Endothelial cell of umbilical vein (primary cell): ENCODE measurements at regions not wholly inside any gene's neighbourhood (a gene's known extent, or its start where the extent isn't known, plus 50 kb on each side); places are given as distances from the start of the nearest gene placed in this dataset.

Experiments
- BruUV-seq: library from RNA; stranded (reverse); fragments of 400-500 nt; replicated peaks from 2 replicates; lab custom pipeline; 2021; lab: Mats Ljungman, UMichigan
- CTCF ChIA-PET: fragments of 300-600, 350-600 bp; sonication (Branson Sonifier 250); formaldehyde crosslinking; loops from one replicate; lab custom pipeline; 2021; ENCODE audit warnings: antibody characterized with exemption, inconsistent platforms; lab: Charles Lee
- POLR2A ChIA-PET: fragments of 300-600, 350-600 bp; sonication (Branson Sonifier 250); formaldehyde crosslinking; loops from one replicate; lab custom pipeline; 2021; ENCODE audit warnings: antibody characterized with exemption, inconsistent platforms; lab: Charles Lee
- DNase-seq: peaks from one replicate; pipeline ENCODE4 v3.0.0-alpha.2; 2011; ENCODE audit warnings: low read depth, low spot score
- FAIRE-seq: peaks from 2 replicates; lab custom pipeline; 2011; peaks lifted over from hg19 to GRCh38; lab: Jason Lieb, UNC
- H2AFZ ChIP-seq: 2 replicates; pipeline ENCODE4 v1.6.0; 2012; ENCODE audit warnings: low read depth, low read length, control low read depth, inconsistent platforms
- H3K27ac ChIP-seq: 2 replicates; pipeline ENCODE4 v1.5.1; 2011; ENCODE audit warnings: low read depth, mild to moderate bottlenecking, control low read depth, low read length, moderate library complexity; ENCODE audit not compliant: insufficient read depth
- H3K27me3 ChIP-seq, 2 experiments: 2 replicates each; pipeline versions ENCODE4 v1.6.0 to v1.6.1; 2011; ENCODE audit warnings: low read length in 2 of 2, mixed read lengths in 1 of 2; ENCODE audit not compliant: control insufficient read depth in 2 of 2, insufficient read depth in 2 of 2
- H3K36me3 ChIP-seq, 2 experiments: 2 replicates in 1 of 2; 3 replicates in 1 of 2; pipeline ENCODE4 v1.5.1; 2011; ENCODE audit warnings: low read length in 2 of 2, mild to moderate bottlenecking in 1 of 2, moderate library complexity in 1 of 2; ENCODE audit not compliant: control insufficient read depth in 2 of 2, insufficient read depth in 2 of 2; ENCODE audit errors: extremely low read depth in 1 of 2
- H3K4me1 ChIP-seq: 3 replicates; pipeline ENCODE4 v1.5.1; 2011; ENCODE audit warnings: mild to moderate bottlenecking, low read length; ENCODE audit not compliant: control insufficient read depth, insufficient read depth; ENCODE audit errors: extremely low read depth
- H3K4me2 ChIP-seq: 2 replicates; pipeline ENCODE4 v1.6.1; 2011; ENCODE audit warnings: low read length, control low read depth, mixed read lengths; ENCODE audit not compliant: insufficient read depth
- H3K4me3 ChIP-seq, 3 experiments: fragments of 200-600 bp in 1 of 3; sonication (generic), shearing (Covaris generic) in 1 of 3; replicated peaks in 1 of 3; 2 replicates each; pipeline ENCODE4 v1.5.1; 2011 to 2016; ENCODE audit warnings: control low read depth in 3 of 3, low read length in 3 of 3, mild to moderate bottlenecking in 2 of 3, inconsistent platforms in 1 of 3, low read depth in 1 of 3, moderate library complexity in 1 of 3; ENCODE audit not compliant: insufficient read depth in 1 of 3
- H3K79me2 ChIP-seq: 2 replicates; pipeline ENCODE4 v1.6.0; 2012; ENCODE audit warnings: low read length, inconsistent platforms; ENCODE audit not compliant: control insufficient read depth, insufficient read depth
- H3K9ac ChIP-seq: replicated peaks from 2 replicates; pipeline ENCODE3; 2011; ENCODE audit warnings: low read length, control low read depth; ENCODE audit not compliant: insufficient read depth; ENCODE audit errors: extremely low read depth
- H3K9me1 ChIP-seq: replicated peaks from 3 replicates; pipeline ENCODE4 v1.6.0; 2011; ENCODE audit warnings: mild to moderate bottlenecking, low read length; ENCODE audit not compliant: control insufficient read depth, insufficient read depth; ENCODE audit errors: extremely low read depth
- H3K9me3 ChIP-seq: replicated peaks from 2 replicates; pipeline ENCODE4 v1.5.1; 2012; ENCODE audit warnings: low read length, inconsistent platforms; ENCODE audit not compliant: control insufficient read depth, insufficient read depth
- H4K20me1 ChIP-seq: replicated peaks from 2 replicates; pipeline ENCODE3; 2011; ENCODE audit warnings: mild to moderate bottlenecking, low read length; ENCODE audit not compliant: control insufficient read depth, insufficient read depth; ENCODE audit errors: extremely low read depth
- CTCF ChIP-seq, 2 donors: IDR thresholded peaks; 1 replicate in 1 of 2; 2 replicates in 1 of 2; pipeline ENCODE4 v1.5.1; 2011; ENCODE audit warnings: low read length in 2 of 2, mild to moderate bottlenecking in 2 of 2, moderate library complexity in 2 of 2, control low read depth in 1 of 2, inconsistent platforms in 1 of 2, low read depth in 1 of 2; ENCODE audit not compliant: insufficient read depth in 1 of 2; ENCODE audit errors: extremely low read depth in 1 of 2
- EZH2 ChIP-seq: IDR thresholded peaks from 2 replicates; pipeline ENCODE4 v1.6.1; 2012; ENCODE audit warnings: borderline replicate concordance, low read depth, mild to moderate bottlenecking, moderate library complexity, low read length, inconsistent platforms; ENCODE audit not compliant: severe bottlenecking
- FOS ChIP-seq: IDR thresholded peaks from 2 replicates; pipeline ENCODE4 v1.6.1; 2011; ENCODE audit warnings: mild to moderate bottlenecking, low read length, moderate library complexity, borderline replicate concordance; ENCODE audit not compliant: insufficient read depth
- GATA2 ChIP-seq: IDR thresholded peaks from 2 replicates; pipeline ENCODE4 v1.7.0; 2011; ENCODE audit warnings: low read depth, mild to moderate bottlenecking, moderate library complexity, mixed read lengths, low read length; ENCODE audit not compliant: insufficient read length, insufficient read depth
- JUN ChIP-seq: IDR thresholded peaks from 2 replicates; pipeline ENCODE4 v1.6.1; 2011; ENCODE audit warnings: borderline replicate concordance, low read depth; ENCODE audit not compliant: insufficient read length, insufficient read depth
- MAX ChIP-seq: IDR thresholded peaks from 2 replicates; pipeline ENCODE4 v1.6.1; 2011; ENCODE audit not compliant: insufficient read depth, insufficient read length
- MYC ChIP-seq: IDR thresholded peaks from one replicate; pipeline ENCODE4 v1.6.1; 2011; ENCODE audit warnings: mild to moderate bottlenecking, low read depth, low read length
- POLR2A ChIP-seq: IDR thresholded peaks from 2 replicates; pipeline ENCODE4 v1.6.1; 2012; ENCODE audit warnings: low read depth, mild to moderate bottlenecking, control low read depth, low read length
- POLR2AphosphoS5 ChIP-seq: IDR thresholded peaks from 2 replicates; pipeline ENCODE4 v1.6.1; 2012; ENCODE audit warnings: low read depth, mild to moderate bottlenecking, control low read depth, low read length, moderate library complexity; ENCODE audit not compliant: insufficient read depth
- dilution Hi-C: fragments of 300-500 bp; cut with MboI; formaldehyde crosslinking; loops from one replicate; pipeline ENCODE4 v1.15.0; 2019; ENCODE audit warnings: low sequenced_read_pairs; ENCODE audit not compliant: extremely low pct_ligation_motif_present
- intact Hi-C: fragments of 100-400 bp; cut with micrococcal nuclease; formaldehyde crosslinking; loops from one replicate; pipeline ENCODE4 v1.10.0; 2022

- H2AFZ ChIP-seq: no peak overlapping the region
- no peak overlapping the region for H3K9ac ChIP-seq
- no peaks in the 10 kb centered on the region for H3K27me3 ChIP-seq
- FAIRE-seq (no peak), DNase-seq (no peak)
- no peaks in the 10 kb centered on the region for H3K9me1 ChIP-seq
- intact Hi-C loops: no loop called here
- dilution Hi-C loops: no loop called here
- no peak overlapping the region for H3K27ac ChIP-seq
- no peaks in the 10 kb centered on the region for H4K20me1 ChIP-seq
- BruUV-seq: no TSS peak
- no peak overlapping the region for H3K4me3 ChIP-seq
- no peak overlapping the region for H3K4me2 ChIP-seq
- TF ChIP-seq JUN (no peak), CTCF (IDR thresholded peaks at IDR 0.05; ENCODE audit: extremely low read depth in 1 of 2, insufficient read depth in 1 of 2, low read depth in 1 of 2, low read length in 2 of 2) (no peak), MYC (no peak), POLR2A (no peak), GATA2 (no peak), MAX (no peak), EZH2 (no peak), FOS (no peak), POLR2AphosphoS5 (no peak)
- no peaks in the 10 kb centered on the region for H3K79me2 ChIP-seq
- H3K9me3 ChIP-seq: no peaks in the 10 kb centered on the region
- H3K4me1 ChIP-seq: no peaks in the 10 kb centered on the region
- no peaks in the 10 kb centered on the region for H3K36me3 ChIP-seq
- CTCF ChIA-PET: no interaction called here
- POLR2A ChIA-PET: no interaction called here
Measured at GRCh38 chr5:54616518-54617220, 99.1 kb downstream of the SNX18 start.
